ENCODE measurements at regions not wholly inside any gene's neighbourhood (a gene's known extent, or its start where the extent isn't known, plus 50 kb on each side); places are given as distances from the start of the nearest gene placed in this dataset.
A peak's percentile ranks its signal among the peaks of the same experiment; 100 is the strongest.
"Not testable (repeated sequence)": the region's sequence is repeated elsewhere in the genome, so short reads cannot be mapped to it uniquely, and the experiment has no call there.

DNA sequence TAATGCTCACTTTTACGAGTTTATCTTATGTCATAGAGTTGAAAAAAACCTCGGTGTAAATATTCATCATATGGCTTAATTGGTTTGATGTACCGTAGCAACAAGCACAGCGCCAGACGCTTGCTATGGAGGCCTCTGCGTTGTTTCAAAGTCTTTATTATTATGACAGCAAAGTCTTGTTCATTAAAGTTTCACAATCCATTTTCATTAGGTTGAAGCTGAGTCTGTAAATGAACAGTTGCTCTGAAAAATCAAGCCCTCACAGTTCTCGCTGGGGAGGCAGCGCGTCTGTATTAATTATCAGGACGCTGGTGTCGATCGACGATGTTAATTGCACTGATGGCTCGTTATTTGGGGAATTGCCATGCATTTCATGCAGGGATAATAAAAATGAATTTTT lies 185.6 kb downstream of the INSC start:
- no peak for DNase-seq (ENCODE audit: low spot score)

- DNase-seq (ENCODE audit: low spot score), result no peak
Measured at GRCh38 chr11:15307619-15308024, 192.9 kb downstream of the INSC start.

GRCh38 chr11:15308840-15309239 lies 194.1 kb downstream of the INSC start:
- DNase-seq (ENCODE audit: low spot score), result no peak

DNA sequence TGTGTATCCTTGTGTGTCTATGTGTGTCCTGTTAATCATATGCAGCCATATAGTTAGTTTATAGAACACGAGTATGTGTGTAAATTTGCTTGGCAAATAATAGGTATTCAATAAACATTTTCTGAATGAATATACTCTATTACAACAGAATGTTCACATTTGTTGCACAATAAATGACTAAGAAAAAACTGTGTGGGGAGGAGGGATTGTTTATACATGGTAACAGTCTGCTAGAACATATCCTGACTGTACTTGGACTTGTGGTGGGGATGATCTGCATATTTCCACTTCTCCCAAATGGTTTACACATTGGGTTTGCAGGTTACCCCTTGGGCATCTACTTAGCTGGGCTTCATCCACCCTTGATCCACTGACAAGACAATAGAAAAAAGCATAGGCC lies 194.6 kb downstream of the INSC start:
- DNase-seq (ENCODE audit: low spot score), result peak; percentile 9

GRCh38 chr11:15313862-15314261 lies 199.1 kb downstream of the INSC start:
- no peak for DNase-seq (ENCODE audit: low spot score)

GRCh38 chr11:15318814-15319213 lies 204.1 kb downstream of the INSC start:
- DNase-seq (ENCODE audit: low spot score), result no peak

- DNase-seq (ENCODE audit: low spot score), result no peak
Measured at GRCh38 chr11:15326520-15326919, 211.8 kb downstream of the INSC start.

DNA sequence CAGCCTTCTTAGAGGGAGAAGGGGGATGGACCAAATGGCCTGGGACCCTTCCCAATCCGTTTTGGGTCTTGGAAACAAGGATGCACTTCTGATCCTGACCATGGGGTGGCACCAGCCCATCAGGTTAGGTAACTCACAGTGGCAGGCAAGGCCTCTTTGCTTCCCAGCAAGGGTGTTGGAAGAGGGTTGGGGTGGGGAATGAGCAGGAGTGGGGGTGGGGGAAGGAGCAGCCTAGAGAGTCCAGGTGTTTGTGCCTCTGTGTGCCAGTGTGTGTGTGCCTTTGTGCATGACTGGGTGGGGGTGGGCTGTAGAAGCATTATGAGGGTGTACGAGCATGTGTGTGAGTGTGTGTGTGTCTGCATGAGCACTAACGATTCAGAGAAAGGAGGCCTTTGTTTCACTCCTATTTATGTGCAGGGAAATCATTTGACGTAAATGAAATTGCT lies 213.1 kb downstream of the INSC start:
- peak; percentile 69 for DNase-seq (ENCODE audit: low spot score)

DNA sequence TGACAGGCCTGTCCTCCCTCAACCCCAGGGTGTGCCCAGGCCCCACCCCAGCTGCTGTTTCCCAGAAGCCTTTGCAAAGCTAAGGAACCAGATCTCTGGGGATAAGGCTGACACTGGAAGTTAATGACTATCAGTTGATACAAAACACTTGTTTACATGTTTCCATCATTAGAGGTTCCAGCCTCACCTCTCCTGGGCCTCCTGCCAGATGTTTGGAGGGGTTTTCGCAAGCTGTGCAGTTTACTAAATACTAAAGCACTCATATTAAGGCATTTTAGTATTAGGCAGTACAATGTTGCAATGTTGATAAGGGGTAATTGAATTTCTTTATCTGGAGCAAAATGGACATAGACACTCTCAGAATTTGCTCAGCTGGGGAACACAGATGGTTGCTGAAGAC lies 218.7 kb downstream of the INSC start:
- DNase-seq (ENCODE audit: low spot score), result no peak

DNA sequence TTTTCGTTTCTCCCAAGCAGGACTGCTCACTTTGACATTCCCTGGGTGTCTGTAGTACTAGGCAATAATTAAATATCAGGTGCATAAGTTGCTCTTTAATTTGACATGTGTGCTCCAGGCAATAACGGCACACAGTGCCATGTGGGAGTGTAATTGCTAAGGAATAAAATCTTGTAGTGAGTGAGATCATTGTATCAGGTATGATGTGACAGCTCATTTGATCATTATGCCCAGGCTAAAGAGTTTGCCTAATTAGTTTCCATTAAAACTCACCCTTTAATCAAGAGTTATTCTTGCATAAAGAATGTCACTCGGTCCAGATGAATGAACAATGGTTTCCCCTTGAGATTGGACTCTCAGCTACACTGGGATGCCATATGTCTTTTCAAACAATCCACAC lies 220.0 kb downstream of the INSC start:
- no peak for DNase-seq (ENCODE audit: low spot score)

DNA sequence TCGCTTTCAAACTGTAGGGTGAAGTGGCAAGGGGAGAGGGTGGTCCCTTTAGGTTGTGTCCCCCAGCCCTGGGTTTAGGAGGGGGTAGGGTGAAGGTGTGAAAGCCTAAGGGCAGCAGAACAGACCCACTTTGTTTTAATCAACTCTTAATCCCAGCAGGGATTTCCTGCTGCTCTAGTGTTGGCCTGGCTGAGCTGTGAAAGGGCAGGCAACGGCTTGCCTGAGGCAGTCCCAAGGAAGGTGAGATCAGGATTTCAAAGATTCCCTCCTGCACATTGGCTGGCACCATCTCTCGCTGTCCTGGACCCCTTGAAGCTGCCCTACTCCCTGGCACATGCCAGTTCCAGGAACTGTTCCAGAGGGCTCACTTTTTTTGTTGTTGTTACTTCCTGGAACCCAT lies 221.3 kb downstream of the INSC start:
- no peak for DNase-seq (ENCODE audit: low spot score)

GRCh38 chr11:15339302-15339701 lies 224.6 kb downstream of the INSC start:
- DNase-seq (ENCODE audit: low spot score), result no peak

- no peak for DNase-seq (ENCODE audit: low spot score)
Measured at GRCh38 chr11:15341587-15341986, 226.9 kb downstream of the INSC start.

GRCh38 chr11:15342163-15342562 lies 227.4 kb downstream of the INSC start:
- DNase-seq (ENCODE audit: low spot score), result no peak

DNA sequence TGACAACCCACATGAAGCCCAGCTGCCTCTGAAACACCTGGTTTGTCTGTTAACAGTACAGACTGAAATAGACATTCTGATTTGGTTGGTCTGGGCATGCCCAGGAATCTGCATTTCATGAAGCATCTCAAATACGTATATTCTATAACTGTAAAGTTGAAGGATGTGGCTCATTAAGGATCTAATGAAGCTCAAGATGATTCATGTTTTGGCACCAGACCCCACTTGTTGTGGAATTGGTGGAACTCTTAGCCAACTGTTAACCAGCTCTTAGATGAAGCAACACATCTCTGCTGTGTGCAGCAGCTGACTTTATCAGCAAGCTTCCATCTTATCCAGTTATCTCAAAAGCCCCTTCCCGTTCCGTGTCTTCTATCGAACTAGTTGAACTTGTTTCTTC lies 232.2 kb downstream of the INSC start:
- no peak for DNase-seq (ENCODE audit: low spot score)

- DNase-seq (ENCODE audit: low spot score), result no peak
Measured at GRCh38 chr11:15347969-15348734, 233.4 kb downstream of the INSC start.

DNA sequence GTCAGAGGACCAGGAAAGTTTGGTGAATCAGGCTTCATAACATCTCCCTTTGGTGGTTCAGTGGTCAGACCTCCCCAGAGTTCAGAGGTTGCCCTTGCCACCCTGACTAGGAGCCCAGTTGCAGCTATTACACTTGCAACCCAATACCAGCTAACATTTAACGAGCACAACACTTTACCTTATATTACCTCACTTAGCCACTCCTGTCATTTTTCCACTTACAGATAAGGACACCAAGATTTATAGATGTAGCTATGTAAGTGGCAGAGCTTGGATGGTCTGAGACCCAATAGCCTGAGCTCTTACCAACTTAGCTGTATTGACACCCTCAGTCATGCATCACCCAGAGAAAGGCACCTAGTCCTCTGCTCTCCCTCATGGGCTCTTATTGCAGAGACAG lies 234.7 kb downstream of the INSC start:
- no peak for DNase-seq (ENCODE audit: low spot score)

GRCh38 chr11:15361316-15361715 lies 246.6 kb downstream of the INSC start:
- DNase-seq (ENCODE audit: low spot score), result no peak

GRCh38 chr11:15365286-15365685 lies 250.6 kb downstream of the INSC start:
- DNase-seq (ENCODE audit: low spot score), result not testable (repeated sequence)

DNA sequence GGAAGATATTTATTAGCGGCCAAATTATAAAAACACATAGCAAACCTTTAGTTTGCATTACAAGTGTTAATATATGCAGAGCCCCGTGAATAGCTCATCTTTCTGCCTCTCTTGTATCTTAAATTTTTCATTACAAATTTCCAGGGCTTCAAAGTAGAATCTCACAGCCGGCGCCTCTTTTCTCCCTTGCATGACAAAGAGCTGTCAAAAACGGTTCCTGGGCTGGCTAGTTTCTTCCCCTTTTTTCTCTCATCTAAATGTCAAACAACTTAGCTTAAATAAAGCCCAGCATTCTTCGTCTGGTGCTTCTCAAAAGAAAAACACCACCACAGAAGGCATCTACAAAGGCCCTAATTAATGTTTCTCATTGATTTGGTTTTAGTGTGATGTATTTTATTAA lies 253.0 kb downstream of the INSC start:
- DNase-seq (ENCODE audit: low spot score), result no peak

- DNase-seq (ENCODE audit: low spot score), result no peak
Measured at GRCh38 chr11:15370495-15371147, 255.9 kb downstream of the INSC start.

DNA sequence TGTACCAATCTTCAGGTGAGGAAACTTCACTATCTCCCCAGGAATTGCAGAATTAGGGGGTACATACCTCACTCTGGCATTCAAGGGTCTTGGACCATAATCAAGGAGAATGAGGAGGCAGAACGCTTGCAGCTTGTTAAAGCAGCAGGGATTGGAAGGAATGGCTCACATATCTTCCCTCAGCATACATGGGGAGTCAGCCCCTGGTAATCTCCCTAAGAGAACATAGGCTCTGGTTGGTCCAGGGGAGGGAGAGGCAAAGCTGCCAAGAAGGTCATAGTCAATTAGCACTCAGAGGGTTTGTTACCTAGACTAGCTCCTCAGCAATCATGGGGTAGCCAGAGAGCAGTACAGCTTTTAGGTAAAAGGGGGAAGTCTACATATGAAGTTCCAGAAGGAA lies 256.8 kb downstream of the INSC start:
- no peak for DNase-seq (ENCODE audit: low spot score)

- DNase-seq (ENCODE audit: low spot score), result no peak
Measured at GRCh38 chr11:15374418-15374817, 259.7 kb downstream of the INSC start.

GRCh38 chr11:15378941-15379340 lies 264.2 kb downstream of the INSC start:
- no peak for DNase-seq (ENCODE audit: low spot score)

Data from Ammon's horn (tissue), 1 donor.